ENCODE measurements at regions not wholly inside any gene's neighbourhood (a gene's known extent, or its start where the extent isn't known, plus 50 kb on each side); places are given as distances from the start of the nearest gene placed in this dataset.

DNA sequence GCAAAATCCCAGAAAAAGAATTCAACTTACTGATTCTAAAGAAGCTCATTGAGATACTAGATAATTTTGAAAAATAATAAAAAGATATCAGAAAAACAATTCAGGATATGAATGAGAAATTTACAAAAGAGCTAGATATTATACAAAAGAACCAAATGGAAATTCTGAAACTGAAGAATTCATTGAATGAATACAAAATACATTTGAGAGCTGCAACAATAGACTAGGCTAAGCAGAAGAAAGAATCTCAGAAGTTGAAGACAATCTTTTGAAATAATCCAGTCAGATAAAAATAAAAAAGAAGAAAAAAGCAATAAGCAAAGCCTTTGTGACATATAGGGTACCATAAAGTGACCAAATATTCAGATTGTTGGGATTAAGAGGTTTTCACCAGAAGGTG is 206.0 kb downstream of the CD109 start:
- no peak for DNase-seq

DNA sequence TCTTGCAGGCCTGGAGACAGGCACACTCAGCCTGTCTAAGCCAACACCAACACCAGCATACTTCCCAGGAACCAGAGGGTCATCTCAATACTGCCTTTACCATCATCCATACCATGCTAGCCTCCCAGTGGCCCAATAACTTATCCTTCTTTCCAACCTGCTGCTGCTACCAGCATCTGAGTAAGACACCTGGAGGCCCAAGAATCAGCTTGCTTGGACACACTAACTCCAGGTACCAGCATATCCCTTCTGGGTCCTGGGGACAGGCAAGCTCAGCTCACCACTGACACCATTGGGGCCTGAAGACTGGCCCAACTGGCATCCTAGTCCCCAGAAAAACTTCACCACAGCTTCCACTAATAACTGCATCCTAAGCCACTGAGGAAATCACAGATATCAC is 205.3 kb downstream of the CD109 start:
- no peak for DNase-seq

DNA sequence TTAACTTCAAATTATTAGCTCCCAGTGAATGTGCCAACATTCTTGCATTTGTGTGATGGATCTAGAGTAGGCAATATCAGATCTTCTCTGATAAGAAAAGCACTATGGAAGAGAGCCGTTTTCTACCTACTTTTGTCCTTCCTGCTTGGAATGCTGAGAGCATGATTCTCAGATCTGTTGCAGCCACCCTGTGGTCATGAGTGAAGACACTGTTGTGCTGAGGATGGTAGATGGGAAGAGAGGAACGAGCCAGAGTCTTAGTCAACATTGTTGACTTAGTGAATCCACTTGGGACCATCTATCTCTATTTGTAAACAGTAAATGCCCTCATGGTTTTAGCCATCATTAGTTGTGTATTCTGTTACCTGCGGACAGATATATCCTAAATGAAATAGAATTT is 202.6 kb downstream of the CD109 start:
- no peak for DNase-seq

DNA sequence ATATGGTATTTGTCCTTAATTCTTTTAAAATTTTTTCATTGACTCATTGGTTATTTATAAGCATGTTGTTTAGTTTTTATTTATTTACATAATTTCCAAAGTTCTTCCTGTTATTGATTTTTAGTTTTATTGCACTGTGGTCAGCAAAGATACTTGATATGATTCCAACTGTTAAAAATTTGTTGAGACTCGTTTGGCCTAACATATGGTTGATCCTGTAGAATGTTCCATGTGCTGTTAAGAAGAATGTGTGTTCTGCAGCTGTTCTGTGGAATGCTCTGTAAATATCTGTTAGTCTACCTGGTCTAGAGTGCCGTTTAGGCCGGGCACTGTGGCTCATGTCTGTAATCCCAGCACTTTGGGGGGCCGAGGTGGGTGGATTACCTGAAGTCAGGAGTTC is 197.7 kb downstream of the CD109 start:
- no peak for DNase-seq

DNA sequence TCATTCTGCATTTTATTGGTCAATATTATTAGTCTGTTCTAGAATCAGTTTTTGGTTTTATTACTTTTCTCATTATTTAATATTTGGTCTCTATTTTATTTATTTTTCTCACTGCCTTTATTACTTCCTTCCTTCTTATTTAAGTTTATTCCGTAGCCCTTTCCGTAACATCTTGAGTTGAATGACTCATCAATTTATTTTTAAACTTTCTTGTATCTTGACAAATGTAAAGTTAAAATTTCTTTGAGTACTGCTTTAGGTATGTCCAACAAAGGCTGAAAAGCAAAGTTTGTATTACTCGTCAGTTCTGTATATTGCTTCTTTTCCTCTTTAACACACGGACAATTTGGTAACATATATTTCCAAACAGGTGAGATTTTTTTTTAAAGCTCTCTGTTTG is 192.0 kb downstream of the CD109 start:
- DNase-seq, result no peak

DNA sequence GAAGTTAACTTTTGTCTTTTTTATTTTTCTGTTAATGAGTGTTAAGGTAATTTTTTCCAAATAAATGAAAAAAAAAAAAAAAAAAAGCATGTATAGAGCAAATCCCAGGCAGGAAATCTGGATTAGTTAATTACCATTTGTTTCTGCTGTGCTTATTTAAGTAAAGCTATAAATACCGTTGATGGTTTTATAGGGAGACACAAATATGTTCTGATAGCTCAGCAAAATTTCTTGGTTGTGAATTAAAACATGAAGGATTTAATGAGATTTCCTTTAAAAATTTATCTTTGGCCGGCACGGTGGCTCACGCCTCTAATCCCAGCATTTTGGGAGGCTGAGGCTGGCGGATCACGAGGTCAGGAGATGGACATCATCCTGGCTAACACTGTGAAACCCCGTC is 189.4 kb downstream of the CD109 start:
- no peak for DNase-seq

DNA sequence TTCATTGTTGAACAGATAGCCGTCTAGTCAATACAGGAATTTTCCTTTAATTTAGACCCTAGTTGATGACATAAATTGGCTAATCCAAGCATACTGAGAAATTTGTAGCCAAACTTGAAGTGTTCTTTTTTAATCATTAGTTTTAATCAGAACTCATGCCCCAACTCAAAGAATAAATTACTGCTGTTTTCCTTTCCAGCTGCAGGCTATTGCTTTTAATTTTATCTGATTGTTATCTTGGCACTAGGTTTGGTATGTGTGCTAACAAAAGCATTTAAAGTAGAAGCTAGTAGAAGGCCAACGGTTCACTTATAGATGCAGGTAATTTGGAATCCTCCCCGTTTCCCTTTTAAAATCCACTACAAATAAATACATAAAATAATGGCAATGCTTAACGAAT is 188.5 kb downstream of the CD109 start:
- DNase-seq, result no peak

DNA sequence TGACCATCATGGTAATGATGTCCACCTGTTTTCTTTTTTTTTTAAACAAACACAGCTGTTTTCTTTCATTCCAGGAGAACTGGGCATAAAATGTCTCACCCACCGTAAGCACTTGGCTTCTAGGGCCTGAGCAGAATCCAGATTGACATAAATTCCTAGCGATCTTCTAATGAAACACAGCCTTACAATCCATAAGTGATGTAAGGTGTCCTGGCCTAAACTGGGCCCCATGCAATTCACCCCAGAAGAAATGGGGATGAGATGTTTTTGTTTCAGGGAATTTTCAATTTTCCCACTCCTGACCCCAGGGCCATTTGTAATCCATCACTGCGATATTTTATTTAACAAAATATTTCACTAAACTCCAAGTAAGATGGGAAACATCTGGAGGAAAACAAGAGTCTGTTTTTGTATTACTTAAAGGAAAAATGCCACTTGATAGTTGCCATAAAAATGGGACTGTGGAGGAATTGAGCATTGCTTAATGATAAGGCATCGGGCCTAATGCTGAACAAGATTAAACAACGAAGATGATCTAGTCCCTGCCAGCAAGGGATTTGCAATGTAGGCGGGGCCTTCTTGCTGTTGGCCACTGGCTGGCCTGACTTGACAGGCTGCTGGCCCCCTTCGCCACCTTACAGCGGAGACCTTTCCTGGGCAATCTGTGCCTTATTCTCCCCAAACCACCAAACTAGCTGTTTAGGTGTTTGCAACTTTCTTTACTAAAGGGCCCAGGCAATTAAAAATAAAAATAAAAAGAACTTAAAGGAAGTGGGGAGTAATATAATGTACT is 183.7 kb downstream of the CD109 start:
- no peak for DNase-seq

DNA sequence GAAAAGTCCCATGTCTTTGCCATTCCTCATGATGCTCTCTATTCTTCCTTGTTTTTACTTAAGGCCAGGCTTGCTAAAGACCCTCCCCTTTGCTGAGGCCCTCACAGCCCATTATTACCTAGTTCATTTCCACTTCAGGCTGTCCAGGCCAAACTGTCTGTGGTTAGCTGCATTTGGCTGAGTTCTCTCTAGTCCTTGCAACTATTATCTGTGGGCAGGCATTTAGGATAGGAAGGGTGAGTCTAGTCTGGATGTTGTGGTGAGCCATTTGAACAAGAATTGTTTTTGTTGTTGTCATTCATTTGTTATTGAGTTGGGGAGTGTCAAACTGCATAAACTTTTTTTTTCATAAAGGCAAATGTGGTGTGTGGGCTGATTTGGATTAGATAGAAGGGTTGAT is 182.4 kb downstream of the CD109 start:
- DNase-seq, result no peak

Measured in OCI-M1 (cell line).